SKM-1 treated with dmso at 0.1 percent for 144 hours (cell line): ENCODE measurements at regions not wholly inside any gene's neighbourhood (a gene's known extent, or its start where the extent isn't known, plus 50 kb on each side); places are given as distances from the start of the nearest gene placed in this dataset.
"Not testable (repeated sequence)": the region's sequence is repeated elsewhere in the genome, so short reads cannot be mapped to it uniquely, and the experiment has no call there.

Experiments
- DNase-seq: peaks from one replicate; lab custom pipeline; 2025; ENCODE audit not compliant: unreplicated experiment; lab: John Stamatoyannopoulos, UW

- DNase-seq = no peak
Measured at GRCh38 chr18:22791310-22791610, 141.9 kb upstream of the RBBP8 start.

GRCh38 chr18:22796113-22796512 is 137.0 kb upstream of the RBBP8 start:
- no peak for DNase-seq

- no peak for DNase-seq
Measured at GRCh38 chr18:22800551-22800951, 132.6 kb upstream of the RBBP8 start.

- DNase-seq = peak; percentile 16
Measured at GRCh38 chr18:22813648-22814328, 119.3 kb upstream of the RBBP8 start.

GRCh38 chr18:22814329-22814703 is 118.8 kb upstream of the RBBP8 start:
- DNase-seq = no peak

- DNase-seq = no peak
Measured at GRCh38 chr18:22816266-22817176, 116.6 kb upstream of the RBBP8 start.

GRCh38 chr18:22817844-22818243 is 115.3 kb upstream of the RBBP8 start:
- DNase-seq = no peak

- DNase-seq = peak; percentile 54
Measured at GRCh38 chr18:22822024-22822423, 111.1 kb upstream of the RBBP8 start.

- no peak for DNase-seq
Measured at GRCh38 chr18:22822841-22823508, 110.2 kb upstream of the RBBP8 start.

GRCh38 chr18:22826726-22827125 is 106.4 kb upstream of the RBBP8 start:
- no peak for DNase-seq

GRCh38 chr18:22827216-22827615 is 105.9 kb upstream of the RBBP8 start:
- peak; percentile 62 for DNase-seq

GRCh38 chr18:22827741-22828140 is 105.4 kb upstream of the RBBP8 start:
- DNase-seq = no peak

- DNase-seq = no peak
Measured at GRCh38 chr18:22828171-22828570, 105.0 kb upstream of the RBBP8 start.

- DNase-seq = not testable (repeated sequence)
Measured at GRCh38 chr18:22828583-22828982, 104.5 kb upstream of the RBBP8 start.

GRCh38 chr18:22829781-22830180 is 103.3 kb upstream of the RBBP8 start:
- no peak for DNase-seq

- DNase-seq = no peak
Measured at GRCh38 chr18:22830511-22830910, 102.6 kb upstream of the RBBP8 start.

- DNase-seq = peak; percentile 94
Measured at GRCh38 chr18:22831441-22831904, 101.7 kb upstream of the RBBP8 start.

GRCh38 chr18:22836932-22837331 is 96.2 kb upstream of the RBBP8 start:
- DNase-seq = no peak

GRCh38 chr18:22838221-22838620 is 94.9 kb upstream of the RBBP8 start:
- no peak for DNase-seq

GRCh38 chr18:22838639-22839277 is 94.4 kb upstream of the RBBP8 start:
- DNase-seq = no peak

- no peak for DNase-seq
Measured at GRCh38 chr18:22839340-22839821, 93.7 kb upstream of the RBBP8 start.
